K562 (cell line): ENCODE measurements at regions not wholly inside any gene's neighbourhood (a gene's known extent, or its start where the extent isn't known, plus 50 kb on each side); places are given as distances from the start of the nearest gene placed in this dataset.

ENCODE experiments used
- ATAC-seq: fragments of 200-7000 bp; cut with Tn5 transposase; 3 replicates; pipeline ENCODE4 v1.9.1; 2020; ENCODE audit warnings: moderate library complexity
- BruUV-seq: library from RNA; stranded (reverse); fragments of 400-500 nt; replicated peaks from 2 replicates; lab custom pipeline; 2021; lab: Mats Ljungman, UMichigan
- CTCF ChIA-PET: fragments of 300-600 bp; formaldehyde crosslinking; extraction: SDS; loops from one replicate; lab custom pipeline; 2021; ENCODE audit warnings: low intra/inter-chr PET ratio; lab: Yijun Ruan, JAX
- POLR2A ChIA-PET: fragments of 300-600, 350-650 bp; sonication (Branson Sonifier 250); formaldehyde crosslinking; extraction: SDS; loops from one replicate; lab custom pipeline; 2021; ENCODE audit warnings: antibody characterized with exemption, inconsistent platforms; lab: Yijun Ruan, JAX
- DNase-seq, 4 experiments: peaks; one replicate each; pipeline versions ENCODE4 v3.0.0 to v3.0.0-alpha.2; 2011 to 2018; ENCODE audit warnings: low spot score in 3 of 4, mixed read lengths in 3 of 4; ENCODE audit errors: extremely low read depth in 1 of 4
- FAIRE-seq: peaks from 2 replicates; lab custom pipeline; 2011; peaks lifted over from hg19 to GRCh38; lab: Jason Lieb, UNC
- H2AFZ ChIP-seq: 2 replicates; pipeline ENCODE4 v1.6.0; 2011; ENCODE audit warnings: low read depth, low read length, control low read depth, inconsistent platforms
- H3K27ac ChIP-seq: fragments of 200-600 bp; 3 replicates; pipeline ENCODE4 v1.8.0; 2011; ENCODE audit warnings: low read depth, mild to moderate bottlenecking, control low read depth, inconsistent platforms, low read length, moderate library complexity, mixed read lengths; ENCODE audit errors: extremely low read depth
- H3K27me3 ChIP-seq, 2 experiments: fragments of 300-600 bp in 1 of 2; 2 replicates in 1 of 2; 3 replicates in 1 of 2; pipeline versions ENCODE4 v1.6.0 to v1.8.0; 2011; ENCODE audit warnings: inconsistent platforms in 2 of 2, low read length in 2 of 2, mild to moderate bottlenecking in 1 of 2, mixed read lengths in 1 of 2, moderate library complexity in 1 of 2; ENCODE audit not compliant: control insufficient read depth in 2 of 2, insufficient read depth in 2 of 2
- H3K36me3 ChIP-seq: fragments of 300-600 bp; 3 replicates; pipeline ENCODE4 v1.8.0; 2011; ENCODE audit warnings: mild to moderate bottlenecking, low read length, inconsistent platforms; ENCODE audit not compliant: control insufficient read depth, insufficient read depth
- H3K4me1 ChIP-seq, 2 experiments: fragments of 200-600 bp in 1 of 2; replicated peaks in 1 of 2; 2 replicates in 1 of 2; 3 replicates in 1 of 2; pipeline versions ENCODE4 v1.5.1 to v1.8.0; 2011; ENCODE audit warnings: inconsistent platforms in 2 of 2, low read length in 2 of 2, mild to moderate bottlenecking in 1 of 2, mixed read lengths in 1 of 2, moderate library complexity in 1 of 2; ENCODE audit not compliant: control insufficient read depth in 2 of 2, insufficient read depth in 2 of 2
- H3K4me2 ChIP-seq: 2 replicates; pipeline ENCODE4 v1.6.1; 2011; ENCODE audit warnings: low read length, control low read depth, inconsistent platforms, mixed read lengths; ENCODE audit not compliant: insufficient read depth
- H3K4me3 ChIP-seq: fragments of 200-600 bp; sonication (generic), shearing (Covaris generic); 2 replicates; pipeline ENCODE4 v1.5.1; 2016; ENCODE audit warnings: control low read depth, inconsistent platforms
- H3K79me2 ChIP-seq: fragments of 200-600 bp; 3 replicates; pipeline ENCODE4 v1.8.0; 2011; ENCODE audit warnings: low read length, inconsistent platforms; ENCODE audit not compliant: control insufficient read depth, insufficient read depth
- H3K9ac ChIP-seq, 2 experiments: 2 replicates each; pipeline versions ENCODE4 v1.6.0 to v1.6.1; 2011; ENCODE audit warnings: low read depth in 2 of 2, low read length in 2 of 2, control low read depth in 1 of 2, inconsistent platforms in 1 of 2, mild to moderate bottlenecking in 1 of 2, mixed read lengths in 1 of 2; ENCODE audit not compliant: insufficient read depth in 1 of 2
- H3K9me1 ChIP-seq: one replicate; pipeline ENCODE4 v1.6.0; 2011; ENCODE audit warnings: inconsistent platforms, mild to moderate bottlenecking, low read length, moderate library complexity; ENCODE audit not compliant: control insufficient read depth, insufficient read depth
- H3K9me3 ChIP-seq: replicated peaks from 2 replicates; pipeline ENCODE4 v1.5.1; 2011; ENCODE audit warnings: low read depth, low read length, inconsistent platforms; ENCODE audit not compliant: control insufficient read depth, insufficient read depth
- H4K20me1 ChIP-seq: replicated peaks from 2 replicates; pipeline ENCODE4 v1.6.1; 2011; ENCODE audit warnings: low read length, inconsistent platforms, mixed read lengths; ENCODE audit not compliant: control insufficient read depth, insufficient read depth
- SMAD1 ChIP-seq: fragments of 150-350 bp; IDR thresholded peaks from 2 replicates; pipeline ENCODE4 v1.6.1; 2014; ENCODE audit warnings: low read length, low read depth; ENCODE audit not compliant: partially characterized antibody
- TAF1 ChIP-seq: IDR thresholded peaks from 2 replicates; pipeline ENCODE4 v1.6.1; 2011; ENCODE audit warnings: mild to moderate bottlenecking, low read length, moderate library complexity; ENCODE audit not compliant: insufficient read depth, control insufficient read depth, severe bottlenecking; ENCODE audit errors: extremely low read depth
- TAF7 ChIP-seq: fragments of 450-650 bp; IDR thresholded peaks from 2 replicates; pipeline ENCODE4 v1.6.1; 2016; ENCODE audit warnings: missing genetic modification characterization, missing compliant biosample characterization
- TARDBP ChIP-seq: fragments of 450-650 bp; IDR thresholded peaks from 2 replicates; pipeline ENCODE4 v1.6.1; 2016
- TEAD4 ChIP-seq, 2 experiments: sonication (generic) in 1 of 2; formaldehyde crosslinking in 1 of 2; IDR thresholded peaks; 2 replicates each; pipeline versions ENCODE4 v1.6.1 to v1.8.0; 2012 to 2022; ENCODE audit warnings: borderline replicate concordance in 1 of 2, inconsistent platforms in 1 of 2, low read length in 1 of 2, mild to moderate bottlenecking in 1 of 2, missing genetic modification reagents in 1 of 2
- ZFP36 ChIP-seq: fragments of 150-350 bp; IDR thresholded peaks from 2 replicates; pipeline ENCODE4 v1.6.1; 2018; ENCODE audit warnings: low read length, low read depth; ENCODE audit not compliant: partially characterized antibody
- WGBS: fragments of 100-300 bp; shearing (Covaris generic); methylation state at CpG from one replicate; pipeline ENCODE4 v1.1.6; 2016; ENCODE audit warnings: low coverage, mixed read lengths; ENCODE audit not compliant: insufficient coverage; ENCODE audit errors: missing lambda C conversion rate; 5-methylcytosine and 5-hydroxymethylcytosine counted together
- in situ Hi-C: fragments of 300-500 bp; cut with MboI; formaldehyde crosslinking; loops from 4 replicates; pipeline ENCODE4 v1.15.0; 2018; ENCODE audit warnings: inconsistent platforms, mixed read lengths
- intact Hi-C: fragments of 100-400 bp; cut with micrococcal nuclease; formaldehyde crosslinking; loops from 2 replicates; pipeline ENCODE4 v1.14.2; 2022
- TF ChIP-seq, protein P1 (sequence below): fragments of 250-450 bp; sonication (Bioruptor Pico); IDR thresholded peaks from 2 replicates; pipeline ENCODE4 v1.6.1; 2021; ENCODE audit warnings: mild to moderate bottlenecking

DNA sequence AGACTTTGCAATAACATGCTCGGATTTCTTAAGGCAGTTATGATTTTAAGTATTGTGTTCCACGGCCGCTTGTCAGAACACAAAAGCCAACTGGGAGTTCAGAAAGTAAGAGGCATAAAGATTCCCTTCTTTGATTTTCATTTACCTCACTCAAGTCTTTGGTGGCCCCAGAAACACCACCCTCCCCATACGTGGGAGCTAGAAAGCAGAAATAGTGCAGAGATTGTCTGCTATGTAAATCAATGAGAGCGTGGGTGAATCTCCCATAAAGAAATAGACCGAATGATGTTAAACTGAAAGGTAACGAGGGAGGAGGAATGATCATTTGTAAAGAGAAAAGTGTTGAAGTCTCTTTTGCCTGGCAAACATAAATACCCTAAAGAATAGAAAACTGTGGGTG, 322.1 kb upstream of the ETAA1 start:
- no peak for DNase-seq
- in situ Hi-C loops (no loop called here), intact Hi-C loops (no loop called here)
- H3K79me2 ChIP-seq, result no peaks in the 10 kb centered on the region
- TF ChIP-seq TEAD4 (IDR thresholded peaks at IDR 0.05; ENCODE audit: low read length) (no peak), TEAD4 (CRISPR knock-in tag; IDR thresholded peaks at IDR 0.05; ENCODE audit: borderline replicate concordance) (no peak), TAF1 (no peak), TARDBP (no peak), TAF7 (tag) (no peak), SMAD1 (no peak), ZFP36 (no peak)
- TF ChIP-seq, protein P1, sequence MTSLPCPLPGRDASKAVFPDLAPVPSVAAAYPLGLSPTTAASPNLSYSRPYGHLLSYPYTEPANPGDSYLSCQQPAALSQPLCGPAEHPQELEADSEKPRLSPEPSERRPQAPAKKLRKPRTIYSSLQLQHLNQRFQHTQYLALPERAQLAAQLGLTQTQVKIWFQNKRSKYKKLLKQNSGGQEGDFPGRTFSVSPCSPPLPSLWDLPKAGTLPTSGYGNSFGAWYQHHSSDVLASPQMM (CRISPR knock-in tag), result no peak
- H3K4me1 ChIP-seq, result no peaks in the 10 kb centered on the region
- ChIA-PET CTCF (no interaction called here), POLR2A (no interaction called here)
- H3K27me3 ChIP-seq, result no peaks in the 10 kb centered on the region
- no peak overlapping the region for H3K9ac ChIP-seq
- H3K4me2 ChIP-seq, result no peak overlapping the region
- no peak for FAIRE-seq
- no peaks in the 10 kb centered on the region for H3K9me1 ChIP-seq
- no peaks in the 10 kb centered on the region for H4K20me1 ChIP-seq
- H3K4me3 ChIP-seq, result no peak overlapping the region
- no peaks in the 10 kb centered on the region; the same call in 1 of the 2 replicates for H3K9me3 ChIP-seq
- no peak for ATAC-seq
- no TSS peak for BruUV-seq
- H2AFZ ChIP-seq, result no peak overlapping the region
- WGBS, result 2% methylated on average over 7 of the region's 7 CpGs
- H3K27ac ChIP-seq, result no peak overlapping the region
- H3K36me3 ChIP-seq, result no peaks in the 10 kb centered on the region
